Endothelial cell of umbilical vein (primary cell): ENCODE measurements at regions not wholly inside any gene's neighbourhood (a gene's known extent, or its start where the extent isn't known, plus 50 kb on each side); places are given as distances from the start of the nearest gene placed in this dataset.
A peak's percentile ranks its signal among the peaks of the same experiment; 100 is the strongest.

ENCODE experiments used
- BruUV-seq: library from RNA; stranded (reverse); fragments of 400-500 nt; replicated peaks from 2 replicates; lab custom pipeline; 2021; lab: Mats Ljungman, UMichigan
- CTCF ChIA-PET: fragments of 300-600, 350-600 bp; sonication (Branson Sonifier 250); formaldehyde crosslinking; loops from one replicate; lab custom pipeline; 2021; ENCODE audit warnings: antibody characterized with exemption, inconsistent platforms; lab: Charles Lee
- POLR2A ChIA-PET: fragments of 300-600, 350-600 bp; sonication (Branson Sonifier 250); formaldehyde crosslinking; loops from one replicate; lab custom pipeline; 2021; ENCODE audit warnings: antibody characterized with exemption, inconsistent platforms; lab: Charles Lee
- DNase-seq: peaks from one replicate; pipeline ENCODE4 v3.0.0-alpha.2; 2011; ENCODE audit warnings: low read depth, low spot score
- FAIRE-seq: peaks from 2 replicates; lab custom pipeline; 2011; peaks lifted over from hg19 to GRCh38; lab: Jason Lieb, UNC
- H2AFZ ChIP-seq: 2 replicates; pipeline ENCODE4 v1.6.0; 2012; ENCODE audit warnings: low read depth, low read length, control low read depth, inconsistent platforms
- H3K27ac ChIP-seq: 2 replicates; pipeline ENCODE4 v1.5.1; 2011; ENCODE audit warnings: low read depth, mild to moderate bottlenecking, control low read depth, low read length, moderate library complexity; ENCODE audit not compliant: insufficient read depth
- H3K27me3 ChIP-seq, 2 experiments: 2 replicates each; pipeline versions ENCODE4 v1.6.0 to v1.6.1; 2011; ENCODE audit warnings: low read length in 2 of 2, mixed read lengths in 1 of 2; ENCODE audit not compliant: control insufficient read depth in 2 of 2, insufficient read depth in 2 of 2
- H3K36me3 ChIP-seq, 2 experiments: 2 replicates in 1 of 2; 3 replicates in 1 of 2; pipeline ENCODE4 v1.5.1; 2011; ENCODE audit warnings: low read length in 2 of 2, mild to moderate bottlenecking in 1 of 2, moderate library complexity in 1 of 2; ENCODE audit not compliant: control insufficient read depth in 2 of 2, insufficient read depth in 2 of 2; ENCODE audit errors: extremely low read depth in 1 of 2
- H3K4me1 ChIP-seq: 3 replicates; pipeline ENCODE4 v1.5.1; 2011; ENCODE audit warnings: mild to moderate bottlenecking, low read length; ENCODE audit not compliant: control insufficient read depth, insufficient read depth; ENCODE audit errors: extremely low read depth
- H3K4me2 ChIP-seq: 2 replicates; pipeline ENCODE4 v1.6.1; 2011; ENCODE audit warnings: low read length, control low read depth, mixed read lengths; ENCODE audit not compliant: insufficient read depth
- H3K4me3 ChIP-seq, 3 experiments: fragments of 200-600 bp in 1 of 3; sonication (generic), shearing (Covaris generic) in 1 of 3; replicated peaks in 1 of 3; 2 replicates each; pipeline ENCODE4 v1.5.1; 2011 to 2016; ENCODE audit warnings: control low read depth in 3 of 3, low read length in 3 of 3, mild to moderate bottlenecking in 2 of 3, inconsistent platforms in 1 of 3, low read depth in 1 of 3, moderate library complexity in 1 of 3; ENCODE audit not compliant: insufficient read depth in 1 of 3
- H3K79me2 ChIP-seq: 2 replicates; pipeline ENCODE4 v1.6.0; 2012; ENCODE audit warnings: low read length, inconsistent platforms; ENCODE audit not compliant: control insufficient read depth, insufficient read depth
- H3K9ac ChIP-seq: replicated peaks from 2 replicates; pipeline ENCODE3; 2011; ENCODE audit warnings: low read length, control low read depth; ENCODE audit not compliant: insufficient read depth; ENCODE audit errors: extremely low read depth
- H3K9me1 ChIP-seq: replicated peaks from 3 replicates; pipeline ENCODE4 v1.6.0; 2011; ENCODE audit warnings: mild to moderate bottlenecking, low read length; ENCODE audit not compliant: control insufficient read depth, insufficient read depth; ENCODE audit errors: extremely low read depth
- H3K9me3 ChIP-seq: replicated peaks from 2 replicates; pipeline ENCODE4 v1.5.1; 2012; ENCODE audit warnings: low read length, inconsistent platforms; ENCODE audit not compliant: control insufficient read depth, insufficient read depth
- H4K20me1 ChIP-seq: replicated peaks from 2 replicates; pipeline ENCODE3; 2011; ENCODE audit warnings: mild to moderate bottlenecking, low read length; ENCODE audit not compliant: control insufficient read depth, insufficient read depth; ENCODE audit errors: extremely low read depth
- EZH2 ChIP-seq: IDR thresholded peaks from 2 replicates; pipeline ENCODE4 v1.6.1; 2012; ENCODE audit warnings: borderline replicate concordance, low read depth, mild to moderate bottlenecking, moderate library complexity, low read length, inconsistent platforms; ENCODE audit not compliant: severe bottlenecking
- FOS ChIP-seq: IDR thresholded peaks from 2 replicates; pipeline ENCODE4 v1.6.1; 2011; ENCODE audit warnings: mild to moderate bottlenecking, low read length, moderate library complexity, borderline replicate concordance; ENCODE audit not compliant: insufficient read depth
- GATA2 ChIP-seq: IDR thresholded peaks from 2 replicates; pipeline ENCODE4 v1.7.0; 2011; ENCODE audit warnings: low read depth, mild to moderate bottlenecking, moderate library complexity, mixed read lengths, low read length; ENCODE audit not compliant: insufficient read length, insufficient read depth
- JUN ChIP-seq: IDR thresholded peaks from 2 replicates; pipeline ENCODE4 v1.6.1; 2011; ENCODE audit warnings: borderline replicate concordance, low read depth; ENCODE audit not compliant: insufficient read length, insufficient read depth
- POLR2A ChIP-seq: IDR thresholded peaks from 2 replicates; pipeline ENCODE4 v1.6.1; 2012; ENCODE audit warnings: low read depth, mild to moderate bottlenecking, control low read depth, low read length
- POLR2AphosphoS5 ChIP-seq: IDR thresholded peaks from 2 replicates; pipeline ENCODE4 v1.6.1; 2012; ENCODE audit warnings: low read depth, mild to moderate bottlenecking, control low read depth, low read length, moderate library complexity; ENCODE audit not compliant: insufficient read depth
- dilution Hi-C: fragments of 300-500 bp; cut with MboI; formaldehyde crosslinking; loops from one replicate; pipeline ENCODE4 v1.15.0; 2019; ENCODE audit warnings: low sequenced_read_pairs; ENCODE audit not compliant: extremely low pct_ligation_motif_present
- intact Hi-C: fragments of 100-400 bp; cut with micrococcal nuclease; formaldehyde crosslinking; loops from one replicate; pipeline ENCODE4 v1.10.0; 2022
- TF ChIP-seq, protein P1 (sequence below), 2 donors: IDR thresholded peaks; 1 replicate in 1 of 2; 2 replicates in 1 of 2; pipeline ENCODE4 v1.5.1; 2011; ENCODE audit warnings: low read length in 2 of 2, mild to moderate bottlenecking in 2 of 2, moderate library complexity in 2 of 2, control low read depth in 1 of 2, inconsistent platforms in 1 of 2, low read depth in 1 of 2; ENCODE audit not compliant: insufficient read depth in 1 of 2; ENCODE audit errors: extremely low read depth in 1 of 2
- TF ChIP-seq, protein P2 (sequence below): IDR thresholded peaks from 2 replicates; pipeline ENCODE4 v1.6.1; 2011; ENCODE audit not compliant: insufficient read depth, insufficient read length

DNA sequence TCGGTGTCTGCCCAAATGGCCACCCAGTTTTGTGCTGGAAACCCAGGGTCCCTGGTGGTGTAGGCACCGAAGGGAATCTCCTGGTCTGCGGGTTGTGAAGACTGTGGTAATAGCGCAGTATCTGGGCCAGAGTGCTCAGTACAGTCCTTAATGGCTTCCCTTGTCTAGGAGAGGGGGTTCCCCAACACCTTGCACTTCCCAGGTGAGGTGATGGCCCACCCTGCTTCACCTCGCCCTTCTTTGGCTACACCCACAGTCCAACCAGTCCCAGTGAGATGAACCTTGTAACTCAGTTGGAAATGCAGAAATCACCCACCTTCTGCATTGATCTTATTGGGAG is 402.4 kb downstream of the SRGAP2C start:
- Histone ChIP-seq H3K79me2 (no peaks in the 10 kb centered on the region), H3K9me3 (no peaks in the 10 kb centered on the region), H3K36me3 (no peaks in the 10 kb centered on the region), H3K4me1 (peaks cover 18% of the 10 kb centered on the region), H3K27ac (peak overlapping the region; percentile 66), H3K27me3 (no peaks in the 10 kb centered on the region), H3K4me3 (no peak overlapping the region), H3K9me1 (no peaks in the 10 kb centered on the region), H2AFZ (peak overlapping the region; percentile 17), H4K20me1 (no peaks in the 10 kb centered on the region), H3K9ac (no peak overlapping the region), H3K4me2 (no peak overlapping the region)
- TF ChIP-seq, protein P1, sequence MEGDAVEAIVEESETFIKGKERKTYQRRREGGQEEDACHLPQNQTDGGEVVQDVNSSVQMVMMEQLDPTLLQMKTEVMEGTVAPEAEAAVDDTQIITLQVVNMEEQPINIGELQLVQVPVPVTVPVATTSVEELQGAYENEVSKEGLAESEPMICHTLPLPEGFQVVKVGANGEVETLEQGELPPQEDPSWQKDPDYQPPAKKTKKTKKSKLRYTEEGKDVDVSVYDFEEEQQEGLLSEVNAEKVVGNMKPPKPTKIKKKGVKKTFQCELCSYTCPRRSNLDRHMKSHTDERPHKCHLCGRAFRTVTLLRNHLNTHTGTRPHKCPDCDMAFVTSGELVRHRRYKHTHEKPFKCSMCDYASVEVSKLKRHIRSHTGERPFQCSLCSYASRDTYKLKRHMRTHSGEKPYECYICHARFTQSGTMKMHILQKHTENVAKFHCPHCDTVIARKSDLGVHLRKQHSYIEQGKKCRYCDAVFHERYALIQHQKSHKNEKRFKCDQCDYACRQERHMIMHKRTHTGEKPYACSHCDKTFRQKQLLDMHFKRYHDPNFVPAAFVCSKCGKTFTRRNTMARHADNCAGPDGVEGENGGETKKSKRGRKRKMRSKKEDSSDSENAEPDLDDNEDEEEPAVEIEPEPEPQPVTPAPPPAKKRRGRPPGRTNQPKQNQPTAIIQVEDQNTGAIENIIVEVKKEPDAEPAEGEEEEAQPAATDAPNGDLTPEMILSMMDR (IDR thresholded peaks at IDR 0.05; ENCODE audit: extremely low read depth in 1 of 2, insufficient read depth in 1 of 2, low read depth in 1 of 2, low read length in 2 of 2), result no peak
- TF ChIP-seq, protein P2, sequence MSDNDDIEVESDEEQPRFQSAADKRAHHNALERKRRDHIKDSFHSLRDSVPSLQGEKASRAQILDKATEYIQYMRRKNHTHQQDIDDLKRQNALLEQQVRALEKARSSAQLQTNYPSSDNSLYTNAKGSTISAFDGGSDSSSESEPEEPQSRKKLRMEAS, result no peak
- TF ChIP-seq GATA2 (no peak), EZH2 (no peak), JUN (no peak), POLR2A (no peak), FOS (no peak), POLR2AphosphoS5 (no peak)
- no TSS peak for BruUV-seq
- ChIA-PET POLR2A (no interaction called here), CTCF (no interaction called here)
- DNase-seq (no peak), FAIRE-seq (no peak)
- intact Hi-C loops, result loop anchor here (10.0 kb wide), 1 partner anchor 72 kb away; no protein-coding TSS in a partner anchor
- dilution Hi-C loops, result no loop called here
